Prostate gland (tissue), 2 donors: ENCODE measurements at regions not wholly inside any gene's neighbourhood (a gene's known extent, or its start where the extent isn't known, plus 50 kb on each side); places are given as distances from the start of the nearest gene placed in this dataset.

Experiments used
- POLR2A ChIP-seq: fragments of 450-650 bp; IDR thresholded peaks from one replicate; pipeline ENCODE4 v1.6.1; 2016; ENCODE audit warnings: antibody characterized with exemption, mild to moderate bottlenecking
- TF ChIP-seq, protein P1 (sequence below), 4 experiments: fragments of 200-600 bp in 2 of 4; fragments of 450-650 bp in 2 of 4; sonication (generic) in 2 of 4; IDR thresholded peaks; 1 replicate in 3 of 4; 2 replicates in 1 of 4; pipeline ENCODE4 v1.5.1; 2016 to 2019; ENCODE audit warnings: antibody characterized with exemption in 4 of 4, mild to moderate bottlenecking in 2 of 4, moderate library complexity in 2 of 4

- TF ChIP-seq, protein P1, sequence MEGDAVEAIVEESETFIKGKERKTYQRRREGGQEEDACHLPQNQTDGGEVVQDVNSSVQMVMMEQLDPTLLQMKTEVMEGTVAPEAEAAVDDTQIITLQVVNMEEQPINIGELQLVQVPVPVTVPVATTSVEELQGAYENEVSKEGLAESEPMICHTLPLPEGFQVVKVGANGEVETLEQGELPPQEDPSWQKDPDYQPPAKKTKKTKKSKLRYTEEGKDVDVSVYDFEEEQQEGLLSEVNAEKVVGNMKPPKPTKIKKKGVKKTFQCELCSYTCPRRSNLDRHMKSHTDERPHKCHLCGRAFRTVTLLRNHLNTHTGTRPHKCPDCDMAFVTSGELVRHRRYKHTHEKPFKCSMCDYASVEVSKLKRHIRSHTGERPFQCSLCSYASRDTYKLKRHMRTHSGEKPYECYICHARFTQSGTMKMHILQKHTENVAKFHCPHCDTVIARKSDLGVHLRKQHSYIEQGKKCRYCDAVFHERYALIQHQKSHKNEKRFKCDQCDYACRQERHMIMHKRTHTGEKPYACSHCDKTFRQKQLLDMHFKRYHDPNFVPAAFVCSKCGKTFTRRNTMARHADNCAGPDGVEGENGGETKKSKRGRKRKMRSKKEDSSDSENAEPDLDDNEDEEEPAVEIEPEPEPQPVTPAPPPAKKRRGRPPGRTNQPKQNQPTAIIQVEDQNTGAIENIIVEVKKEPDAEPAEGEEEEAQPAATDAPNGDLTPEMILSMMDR (IDR thresholded peaks at IDR 0.05) = no peak
- no peak for TF ChIP-seq POLR2A
These were observed 306.5 kb downstream of the IL20RB start for GRCh38 chr3:137264071-137264820.
